Stimulated activated CD8-positive, alpha-beta memory T cell treated with anti-CD3 and anti-CD28 coated beads, Interleukin-4, amount 100 ng/mL, for 48 hours (primary cell): ENCODE measurements at regions not wholly inside any gene's neighbourhood (a gene's known extent, or its start where the extent isn't known, plus 50 kb on each side); places are given as distances from the start of the nearest gene placed in this dataset.
A peak's percentile ranks its signal among the peaks of the same experiment; 100 is the strongest.

Experiments
- DNase-seq: peaks from one replicate; pipeline ENCODE4 v3.0.0-alpha.2; 2020

DNA sequence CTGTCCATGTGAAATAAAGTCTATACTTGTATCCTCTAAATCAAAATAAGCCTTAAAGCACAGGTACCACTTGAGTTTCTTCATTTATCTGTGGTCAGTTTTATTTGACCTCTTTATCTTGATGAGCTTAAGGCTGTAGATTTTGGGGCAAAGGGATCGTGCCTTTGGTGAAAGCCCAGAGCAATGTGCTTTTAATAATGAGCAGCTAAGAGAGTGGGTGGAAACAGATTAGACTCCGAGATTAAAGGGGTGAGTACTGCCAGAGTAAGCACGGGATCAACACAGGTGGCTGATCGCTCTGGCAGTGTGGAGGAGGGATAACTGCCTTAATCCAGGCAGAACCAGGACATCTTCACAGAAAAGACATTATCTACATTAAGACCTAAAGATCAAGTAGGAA lies 280.4 kb downstream of the TDRD15 start:
- no peak for DNase-seq

DNA sequence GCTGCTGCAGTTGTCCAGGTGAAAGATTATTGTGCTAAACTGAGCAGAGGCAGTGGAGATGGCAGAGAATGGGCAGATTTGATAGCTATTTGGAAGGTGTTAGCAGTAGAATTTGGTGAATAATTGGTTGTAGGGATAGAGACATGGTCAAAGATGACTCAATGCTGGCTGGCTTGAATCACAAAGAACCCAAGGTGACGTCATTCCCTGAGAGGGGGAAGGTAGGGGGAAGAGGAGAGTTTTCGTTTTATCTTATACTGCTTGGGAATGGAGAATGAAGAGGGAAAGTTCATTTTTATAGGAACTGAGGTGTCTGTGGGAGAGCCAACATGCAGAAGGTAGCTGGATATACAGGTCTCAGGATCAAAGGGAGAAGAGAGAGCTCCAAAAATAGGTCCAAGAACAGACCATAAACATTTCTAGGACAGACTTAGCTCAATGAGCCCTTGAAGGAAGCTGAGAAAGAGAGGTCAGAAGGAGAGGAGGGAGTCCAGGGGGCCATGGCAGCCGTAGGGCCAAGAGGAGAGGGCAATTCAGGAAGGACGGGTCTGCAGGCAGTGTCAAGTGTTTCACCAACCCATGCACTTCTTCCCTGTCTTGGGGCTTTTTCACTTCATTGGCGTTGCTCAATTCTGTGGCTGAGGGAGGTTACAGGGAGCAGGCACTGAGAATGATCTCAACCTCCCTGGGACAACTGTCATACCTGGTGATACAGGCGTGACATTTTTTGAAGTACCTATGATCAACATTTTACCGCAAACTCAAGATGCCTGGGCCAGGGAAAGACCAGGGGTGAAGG lies 281.3 kb downstream of the TDRD15 start:
- no peak for DNase-seq

DNA sequence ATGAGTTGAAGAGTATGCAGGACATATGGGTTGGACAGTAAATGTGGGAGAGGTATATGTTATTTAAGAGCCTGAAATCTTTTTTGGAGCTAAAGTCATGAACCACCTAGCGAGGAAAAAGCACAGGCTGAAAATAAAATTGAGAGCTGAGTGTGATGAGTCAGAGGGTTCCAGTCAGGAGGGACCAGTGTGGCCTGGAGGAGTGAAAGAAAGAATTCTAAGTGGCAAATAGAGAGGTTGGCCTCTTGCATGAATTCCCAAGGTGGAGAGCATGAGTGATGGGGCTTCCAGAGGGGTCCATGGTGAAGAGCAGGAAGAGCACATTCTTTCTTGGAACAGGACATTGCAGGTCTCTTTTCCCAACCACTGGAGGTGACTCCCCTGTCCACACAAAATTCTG lies 282.6 kb downstream of the TDRD15 start:
- DNase-seq: no peak

DNA sequence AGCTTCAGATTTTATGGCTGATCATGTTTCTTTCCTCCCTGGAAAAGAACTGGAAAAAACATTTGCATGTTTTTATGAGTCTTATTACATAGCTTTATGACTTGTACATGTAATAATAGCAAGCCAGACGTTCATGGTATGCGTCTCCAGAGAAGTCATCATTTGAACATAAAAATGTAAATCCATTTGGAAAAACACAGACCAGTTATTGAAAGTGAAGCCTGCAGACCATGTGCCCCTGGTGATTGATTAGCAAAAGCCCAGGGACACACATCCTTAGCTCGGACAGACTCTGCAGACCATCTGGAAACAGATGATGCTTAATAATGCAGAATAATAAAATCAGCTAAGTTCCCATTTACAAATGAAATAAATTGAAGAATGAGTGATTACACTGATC lies 283.1 kb downstream of the TDRD15 start:
- no peak for DNase-seq

DNA sequence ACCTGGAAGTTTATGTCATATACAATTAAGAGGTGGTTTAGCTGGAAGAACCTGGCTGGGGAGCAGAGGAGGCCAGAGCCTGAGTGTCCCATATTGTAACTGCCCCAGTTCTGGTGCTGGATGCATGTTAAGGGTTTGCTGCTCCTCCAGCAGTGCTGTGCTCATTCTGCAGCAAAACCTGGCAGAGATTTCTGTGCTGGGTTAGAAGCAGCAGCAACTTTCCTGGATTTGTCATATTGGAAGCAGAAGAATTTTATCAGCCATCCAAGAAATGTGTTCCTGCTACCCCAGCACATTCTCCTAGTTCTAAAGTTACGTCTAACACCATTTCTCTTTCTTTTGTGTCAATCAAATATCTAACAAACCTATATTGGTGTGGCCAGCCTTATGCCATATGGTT lies 284.1 kb downstream of the TDRD15 start:
- DNase-seq: no peak

DNA sequence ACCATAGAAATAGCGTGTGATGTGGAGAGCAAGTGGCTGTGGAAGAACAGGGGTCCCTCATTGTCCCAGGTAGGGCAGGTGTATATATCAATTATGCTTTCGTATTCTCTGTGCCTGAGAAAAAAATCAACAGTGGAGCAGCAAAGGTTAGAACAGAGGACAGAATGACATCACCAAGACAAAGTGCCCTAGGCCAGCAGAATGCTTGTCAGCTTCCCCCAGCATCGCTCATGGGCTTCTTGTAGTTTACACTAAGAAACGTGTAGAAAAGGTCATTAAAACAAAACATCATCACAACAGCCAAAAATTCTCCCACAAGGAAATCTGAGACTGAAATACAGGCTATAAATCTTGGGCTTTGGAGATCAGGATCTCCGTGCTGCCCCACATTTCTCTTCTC lies 288.0 kb downstream of the TDRD15 start:
- no peak for DNase-seq

DNA sequence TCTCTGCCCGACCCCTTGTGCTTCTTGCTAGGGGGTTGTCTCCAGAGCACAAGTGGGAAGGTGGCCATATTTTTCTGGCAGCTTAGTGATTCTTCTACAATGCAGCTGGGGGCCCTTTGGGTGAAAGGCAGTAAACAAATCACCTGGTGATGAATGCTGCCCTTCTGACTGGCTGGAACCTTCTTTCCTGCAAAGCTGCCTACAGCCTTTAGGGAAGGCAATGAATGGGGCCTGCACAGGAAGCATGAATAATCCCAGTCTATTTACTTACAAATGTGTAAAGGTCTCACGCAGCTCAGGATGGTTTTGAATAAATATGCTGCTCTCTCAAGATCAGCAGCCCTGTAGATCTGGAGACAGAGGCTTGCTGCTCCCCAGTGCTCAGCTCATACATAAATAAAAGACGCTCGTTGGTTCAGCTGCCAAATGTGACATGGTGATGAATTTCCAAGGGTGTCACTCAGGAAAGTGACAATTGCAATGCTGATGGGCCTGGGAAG lies 289.2 kb downstream of the TDRD15 start:
- no peak for DNase-seq

DNA sequence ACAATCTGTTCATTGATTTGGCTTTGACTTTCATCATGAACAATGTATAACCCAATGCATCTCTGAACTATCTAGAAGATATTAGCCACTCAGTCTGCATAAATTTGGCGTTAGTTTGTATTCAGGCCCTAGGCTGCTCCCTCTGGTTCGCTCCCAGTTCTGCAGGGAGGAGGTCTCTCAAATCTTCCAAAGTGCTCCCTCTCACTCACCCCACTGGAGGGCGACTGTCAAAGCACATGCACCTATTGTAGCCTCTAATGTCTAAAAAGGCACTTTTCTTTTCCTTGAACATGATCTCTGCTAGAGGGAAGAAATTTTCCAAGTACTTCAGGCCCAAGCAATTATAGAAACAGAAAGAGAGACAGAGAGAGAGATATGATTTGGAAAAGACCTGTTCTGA lies 291.5 kb downstream of the TDRD15 start:
- DNase-seq: no peak

DNA sequence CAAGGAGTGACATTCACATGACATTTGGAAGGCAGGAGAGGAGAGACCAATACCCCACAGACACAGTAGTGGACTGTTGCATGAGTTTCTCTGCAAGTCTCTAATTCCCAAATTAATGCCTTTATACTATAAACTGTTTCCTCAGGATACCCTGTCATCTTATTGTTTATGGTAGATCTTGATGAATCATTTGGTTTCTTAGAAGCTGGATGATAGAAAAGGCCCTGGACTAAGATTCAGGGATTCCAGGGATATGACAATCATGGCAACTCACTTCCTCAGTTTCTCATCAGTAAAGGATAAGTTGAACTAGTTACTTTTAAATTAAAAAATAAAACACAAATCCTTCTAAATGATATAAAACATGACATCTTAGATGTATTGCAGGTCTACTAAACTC lies 292.5 kb downstream of the TDRD15 start:
- no peak for DNase-seq

DNA sequence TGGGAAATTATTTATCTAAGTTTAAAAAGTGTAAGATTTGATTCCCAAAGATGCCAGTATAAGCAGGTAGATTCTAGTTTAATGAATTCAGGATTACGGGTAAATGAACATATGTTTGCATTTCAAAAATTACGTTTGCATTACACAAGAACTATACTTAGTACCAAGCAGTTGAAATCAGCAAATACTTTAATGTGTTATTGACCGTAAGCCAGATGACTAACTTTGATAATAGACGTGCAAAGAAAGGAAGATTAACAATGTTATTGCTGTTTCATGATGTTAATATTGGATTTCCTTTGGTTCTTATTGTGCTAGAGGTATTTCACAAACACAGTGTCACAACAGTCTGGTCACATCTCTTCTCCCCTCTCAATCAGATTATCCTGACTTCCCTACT lies 294.7 kb downstream of the TDRD15 start:
- no peak for DNase-seq

DNA sequence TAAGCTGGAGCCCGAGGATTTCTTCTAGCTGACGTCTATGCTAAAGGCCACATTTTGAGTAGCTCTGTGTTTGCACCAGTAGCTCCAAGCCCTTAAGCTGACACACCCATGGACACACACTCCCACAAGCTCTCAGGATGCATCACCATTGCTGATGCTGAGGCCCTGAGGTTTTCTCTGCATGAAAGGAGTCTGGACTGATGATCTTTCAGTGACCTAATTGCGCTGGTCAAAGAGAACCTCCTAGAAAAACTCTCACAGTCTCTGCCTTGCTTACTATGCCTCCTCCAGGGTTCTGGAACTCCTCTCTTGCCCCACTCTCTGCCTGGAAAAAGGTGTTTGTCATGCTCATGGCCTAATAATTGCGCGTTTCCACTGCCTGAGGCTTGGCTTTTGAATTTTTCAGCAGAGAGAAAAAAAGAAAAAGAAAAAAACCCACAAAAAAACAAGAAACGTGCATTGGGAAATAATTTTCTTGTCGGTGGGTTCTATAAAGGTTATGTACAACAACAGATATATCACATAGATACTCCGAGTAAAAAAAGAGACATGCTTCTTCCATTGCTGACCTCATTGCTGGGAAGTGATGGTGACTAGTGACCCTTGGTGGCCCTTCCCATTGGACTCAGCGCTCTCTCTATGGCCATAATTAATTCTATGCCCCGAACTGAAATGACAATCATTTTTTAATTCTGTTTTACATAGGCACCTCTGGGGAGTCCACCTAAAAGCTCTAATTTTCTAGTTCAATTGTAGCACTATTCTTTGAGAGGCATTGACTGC lies 297.0 kb downstream of the TDRD15 start:
- DNase-seq: no peak

DNA sequence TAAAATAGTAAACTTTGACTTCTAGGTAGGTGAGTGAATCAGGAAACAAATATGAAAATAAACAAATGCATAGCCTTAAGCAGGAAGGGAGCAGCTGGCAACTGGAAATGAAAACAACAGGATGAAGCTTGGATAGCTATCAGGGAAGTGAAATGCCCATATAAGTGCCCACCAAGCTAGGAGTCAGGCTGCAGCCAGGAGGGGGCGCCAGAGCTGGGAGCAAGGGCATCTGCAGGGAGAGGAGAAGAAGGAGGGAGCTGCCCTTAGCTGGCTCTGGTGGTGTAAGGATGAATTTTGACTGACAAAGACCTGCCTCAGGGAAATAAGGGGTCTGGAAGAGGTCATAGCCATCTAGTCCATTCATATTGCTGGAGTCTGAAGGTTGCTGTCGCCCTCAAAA lies 298.3 kb downstream of the TDRD15 start:
- peak; percentile 57 for DNase-seq

DNA sequence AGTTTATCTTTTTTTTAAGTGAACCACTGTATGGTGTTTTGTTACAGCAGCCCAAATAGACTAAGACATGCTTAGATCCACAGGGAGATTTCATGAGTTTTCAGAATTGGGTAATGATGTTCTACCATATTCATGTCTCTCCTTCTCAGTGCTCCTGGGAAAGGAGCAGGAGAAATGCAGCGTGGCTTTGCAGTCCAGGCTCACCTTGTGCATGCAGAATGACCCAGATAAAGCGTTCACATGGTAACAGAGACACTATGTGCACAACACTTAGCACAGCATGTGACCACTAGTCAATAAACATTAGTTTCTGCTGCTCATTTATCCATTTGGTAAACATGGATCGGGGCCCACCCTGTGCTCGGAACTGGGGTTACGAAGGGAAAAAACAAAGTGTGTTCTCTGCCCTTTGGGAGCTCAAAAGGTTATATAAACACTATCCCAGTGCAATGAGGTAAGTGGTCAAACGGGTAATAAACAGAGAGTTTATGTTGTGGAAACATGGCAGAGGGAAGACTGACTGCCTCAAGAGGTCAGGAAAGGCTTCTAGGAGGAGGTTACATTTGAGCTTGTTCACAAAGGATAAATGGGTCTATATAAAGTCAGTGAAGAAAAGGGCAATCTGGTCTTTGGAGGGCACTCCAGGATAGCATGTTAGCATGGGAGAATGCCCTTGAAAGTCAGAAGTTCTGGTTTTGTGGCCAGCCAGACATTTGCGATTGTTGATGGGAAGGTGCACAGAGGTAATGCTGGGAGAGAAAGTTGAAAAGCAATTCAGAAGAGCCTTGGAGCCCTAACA lies 299.2 kb downstream of the TDRD15 start:
- DNase-seq: no peak

DNA sequence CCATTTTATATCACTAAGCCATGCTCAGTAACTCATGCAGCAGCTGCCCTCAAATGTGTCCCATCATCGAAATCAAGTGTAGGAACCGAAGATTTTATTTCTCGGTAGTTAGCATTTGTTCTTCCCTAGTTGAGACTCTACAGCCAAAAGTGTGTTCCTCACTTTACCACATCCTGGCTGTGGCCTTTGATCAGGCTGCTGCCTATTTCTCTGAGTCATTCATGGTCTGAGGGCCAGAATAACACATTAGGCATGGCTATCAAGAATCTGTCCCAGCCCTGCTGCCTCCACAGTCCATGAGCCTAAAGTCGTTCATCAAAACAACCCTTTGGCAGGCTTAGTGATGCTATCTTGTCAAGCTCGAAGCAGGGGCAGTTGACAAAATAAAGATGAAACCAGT lies 300.1 kb downstream of the TDRD15 start:
- DNase-seq: no peak

DNA sequence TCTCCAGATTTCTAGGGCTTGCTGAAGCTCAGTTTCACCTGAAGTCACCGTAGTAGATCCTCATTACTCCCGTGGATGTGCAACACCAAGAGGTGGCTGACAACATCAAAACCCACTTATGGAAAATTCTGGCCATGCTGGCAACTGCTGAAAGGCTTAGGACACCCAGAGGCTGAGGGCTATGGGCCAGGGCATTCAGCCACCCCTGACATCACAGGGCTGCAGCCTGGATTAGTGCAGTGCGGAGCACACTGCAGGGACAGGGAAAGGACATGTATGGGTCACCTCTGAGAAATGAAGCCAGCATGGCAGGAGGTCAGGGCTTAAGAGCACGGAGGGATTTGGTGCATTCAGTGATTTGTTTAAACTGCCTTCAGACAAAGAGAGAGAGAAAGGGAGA lies 300.6 kb downstream of the TDRD15 start:
- no peak for DNase-seq

DNA sequence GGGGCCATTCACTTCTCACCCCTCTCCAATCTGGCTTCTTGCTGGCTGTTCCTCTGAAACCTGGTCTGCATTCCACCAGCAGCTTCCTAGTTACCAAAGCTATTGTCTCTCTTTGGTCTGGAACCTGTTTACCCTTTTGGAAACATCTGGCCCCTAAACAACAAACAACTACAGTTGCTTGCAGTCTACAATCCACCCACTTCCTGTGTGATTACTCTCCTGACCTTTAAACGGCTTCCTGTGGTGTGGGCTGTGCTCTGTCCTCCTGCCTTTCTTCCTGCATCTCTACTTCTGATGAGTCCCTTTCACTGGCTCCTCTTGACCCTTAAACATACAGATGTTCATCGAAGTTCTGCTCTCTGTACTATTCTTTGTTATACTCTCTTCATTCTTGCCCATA lies 303.8 kb downstream of the TDRD15 start:
- no peak for DNase-seq

DNA sequence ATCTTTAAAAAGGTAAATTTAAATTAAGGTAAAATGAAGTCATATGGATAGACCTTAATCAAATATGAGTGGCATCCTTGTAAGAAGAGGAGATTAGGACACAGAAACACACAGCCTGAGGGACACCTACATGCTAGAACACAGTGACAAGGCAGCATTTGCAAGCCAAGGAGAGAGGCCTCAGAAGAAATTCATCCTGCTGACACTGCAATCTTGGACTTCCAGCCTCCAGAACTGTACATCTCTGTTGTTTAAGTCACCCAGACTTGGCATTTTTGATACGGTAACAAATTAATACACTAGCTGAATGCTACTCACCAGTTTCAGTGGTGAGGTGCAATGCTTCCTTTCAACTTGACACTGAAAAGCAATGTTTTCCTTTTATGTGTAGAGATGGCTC lies 305.0 kb downstream of the TDRD15 start:
- no peak for DNase-seq

DNA sequence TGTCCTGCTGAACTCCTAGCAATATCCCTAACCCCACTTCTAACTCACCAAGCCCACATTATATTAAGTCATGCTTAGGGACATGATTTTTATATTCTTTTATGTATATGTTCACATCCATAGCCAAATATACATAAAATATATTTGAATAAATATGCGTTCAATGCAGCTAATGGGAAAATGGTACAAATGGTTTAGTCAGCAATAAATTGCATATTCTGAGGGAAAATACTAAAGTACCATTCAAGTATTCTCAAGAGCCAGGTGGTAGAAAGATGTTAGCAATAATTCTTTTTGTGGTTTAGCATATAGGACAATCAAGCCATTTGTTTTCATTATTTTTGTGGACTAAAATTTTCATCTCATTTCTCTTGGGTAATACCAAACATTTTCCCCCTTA lies 306.0 kb downstream of the TDRD15 start:
- no peak for DNase-seq

DNA sequence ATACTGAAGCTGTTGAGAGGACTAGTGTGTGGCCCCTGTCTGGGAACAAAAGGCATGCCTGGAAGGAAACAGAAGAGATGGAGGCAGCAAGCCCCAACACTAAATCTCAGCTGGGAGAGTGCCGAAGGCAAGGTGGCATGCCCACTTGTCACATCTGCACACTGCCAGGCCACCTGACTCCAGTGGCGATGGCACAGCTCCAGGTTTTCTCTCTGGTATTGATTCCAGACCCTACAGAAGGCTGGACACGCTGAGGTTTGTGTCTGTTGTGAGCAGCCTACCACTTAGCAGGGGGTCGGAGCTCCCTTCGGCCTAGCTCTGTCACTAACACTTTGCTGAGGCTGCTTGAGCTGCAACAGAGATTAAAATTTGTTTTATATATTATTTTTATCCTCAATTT lies 307.3 kb downstream of the TDRD15 start:
- no peak for DNase-seq

DNA sequence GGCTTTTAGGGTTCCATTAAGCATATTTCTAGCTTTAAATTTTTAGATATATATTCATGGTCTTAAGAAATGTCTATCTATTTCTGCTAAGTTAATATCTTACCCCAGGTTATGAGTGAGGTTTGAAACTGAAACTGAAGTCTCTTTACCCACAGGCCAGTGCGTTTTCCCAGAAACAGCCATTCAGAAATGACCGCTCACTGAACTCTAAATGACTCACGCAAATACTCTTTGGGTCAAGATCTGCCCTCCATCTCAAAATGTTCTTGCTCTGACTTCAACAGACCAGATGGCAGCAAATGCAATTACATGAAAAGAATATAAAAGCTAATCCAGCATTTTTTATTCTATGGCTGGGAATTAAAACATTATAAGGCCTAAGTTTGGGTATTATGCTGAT lies 315.2 kb downstream of the TDRD15 start:
- DNase-seq: no peak

DNA sequence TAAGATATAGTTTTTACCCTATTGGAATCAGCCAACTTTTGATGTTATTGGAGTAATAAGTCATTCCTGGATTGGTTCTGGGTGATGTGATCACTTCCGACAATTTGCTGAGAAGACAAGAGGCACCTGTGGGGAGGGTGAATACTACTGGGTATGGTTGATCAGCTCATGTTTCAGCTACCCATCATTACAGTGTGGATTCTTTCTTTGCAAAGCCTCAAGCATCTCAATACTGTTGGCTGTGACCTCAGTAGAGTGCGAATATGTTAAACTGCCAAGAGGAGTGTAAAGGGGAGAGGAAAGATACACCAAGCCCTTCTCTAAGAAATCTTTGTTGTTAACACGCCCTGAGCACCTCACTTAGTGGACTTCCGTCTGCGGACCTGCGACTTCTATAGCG lies 317.7 kb downstream of the TDRD15 start:
- no peak for DNase-seq

DNA sequence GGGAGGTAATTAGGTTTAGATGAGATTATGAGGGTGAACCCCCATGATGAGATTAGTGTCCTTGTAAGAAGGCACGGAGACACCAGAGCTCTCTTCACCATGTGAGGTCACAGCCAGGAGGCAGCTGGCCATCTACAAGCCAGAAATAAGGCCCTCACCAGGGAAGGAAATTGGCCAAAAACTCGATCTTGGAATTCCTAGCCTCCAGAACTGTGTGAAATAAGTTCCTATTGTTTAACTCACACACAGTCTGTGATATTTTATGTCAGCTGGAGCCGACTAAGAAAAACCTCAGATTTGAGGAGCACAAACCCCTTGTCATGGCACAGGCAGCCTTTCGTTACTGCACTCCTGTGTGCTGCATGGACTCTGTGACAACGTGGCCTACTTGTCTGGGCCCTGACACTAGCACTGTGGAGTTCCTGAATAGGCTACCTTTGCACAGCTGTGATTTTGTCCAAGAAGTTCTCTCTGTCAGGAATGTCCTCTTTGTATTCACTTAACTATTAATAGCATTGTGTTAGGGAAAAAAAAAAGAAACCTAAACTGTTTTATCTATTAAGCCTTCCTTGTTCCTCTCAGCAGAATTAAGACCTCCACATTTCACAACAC lies 319.8 kb downstream of the TDRD15 start:
- DNase-seq: no peak

DNA sequence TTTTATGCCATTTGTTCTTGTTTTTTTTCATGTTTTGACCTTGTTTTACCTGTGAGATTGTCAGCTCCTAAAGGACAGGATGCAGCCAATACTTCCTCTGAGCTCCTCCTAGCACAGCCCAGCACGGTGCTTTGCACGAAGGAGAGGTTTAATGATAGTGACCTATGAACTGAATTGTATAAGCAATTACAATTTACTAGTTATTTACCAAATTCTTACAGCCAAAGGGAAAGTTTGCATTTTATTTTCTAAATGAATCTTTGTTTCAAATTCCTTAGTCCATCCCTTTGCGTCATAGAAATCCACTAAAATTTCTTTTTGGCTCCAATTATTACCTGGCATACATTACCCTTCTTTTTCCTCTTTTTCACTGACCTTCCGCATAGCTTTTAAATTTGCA lies 326.1 kb downstream of the TDRD15 start:
- no peak for DNase-seq
